GM23338 (cell line): ENCODE measurements at regions not wholly inside any gene's neighbourhood (a gene's known extent, or its start where the extent isn't known, plus 50 kb on each side); places are given as distances from the start of the nearest gene placed in this dataset.

Experiments
- ATAC-seq: fragments of 200-7000 bp; cut with Tn5 transposase; 3 replicates; pipeline ENCODE4 v1.9.1; 2020
- DNase-seq: peaks from one replicate; pipeline ENCODE4 v3.0.0-alpha.2; 2015; ENCODE audit warnings: low spot score
- H2AFZ ChIP-seq: fragments of 200-600 bp; sonication (generic); 2 replicates; pipeline ENCODE4 v1.8.0; 2016; ENCODE audit warnings: antibody characterized with exemption, mild to moderate bottlenecking, moderate library complexity
- H3F3A ChIP-seq: fragments of 200-600 bp; sonication (generic); replicated peaks from 2 replicates; pipeline ENCODE4 v1.8.0; 2017; ENCODE audit warnings: antibody characterized with exemption, mixed run types, low read depth
- H3K27ac ChIP-seq: fragments of 200-600 bp; sonication (generic); 2 replicates; pipeline ENCODE4 v1.6.1; 2016; ENCODE audit warnings: low read depth
- H3K27me3 ChIP-seq: fragments of 200-600 bp; sonication (generic); 2 replicates; pipeline ENCODE4 v1.8.0; 2016; ENCODE audit warnings: mild to moderate bottlenecking, mixed run types, moderate library complexity; ENCODE audit not compliant: insufficient read depth
- H3K36me3 ChIP-seq: fragments of 200-600 bp; sonication (generic); 2 replicates; pipeline ENCODE4 v1.8.0; 2016; ENCODE audit warnings: mild to moderate bottlenecking; ENCODE audit not compliant: insufficient read depth
- H3K4me1 ChIP-seq: fragments of 200-600 bp; sonication (generic); 2 replicates; pipeline ENCODE4 v1.8.0; 2016; ENCODE audit warnings: mild to moderate bottlenecking, moderate library complexity; ENCODE audit not compliant: insufficient read depth
- H3K4me2 ChIP-seq: fragments of 200-600 bp; sonication (generic); 2 replicates; pipeline ENCODE4 v1.7.1; 2017; ENCODE audit warnings: mixed run types
- H3K4me3 ChIP-seq: fragments of 200-600 bp; sonication (generic); 2 replicates; pipeline ENCODE4 v1.6.1; 2016; ENCODE audit warnings: mixed run types
- H3K79me2 ChIP-seq: fragments of 200-600 bp; sonication (generic); replicated peaks from 2 replicates; pipeline ENCODE4 v1.8.0; 2017; ENCODE audit warnings: mild to moderate bottlenecking; ENCODE audit not compliant: insufficient read depth
- H3K9me2 ChIP-seq: fragments of 200-600 bp; sonication (generic); 2 replicates; pipeline ENCODE4 v1.8.0; 2017; ENCODE audit not compliant: insufficient read depth
- H4K20me1 ChIP-seq: fragments of 200-600 bp; sonication (generic); replicated peaks from 2 replicates; pipeline ENCODE4 v1.8.0; 2017; ENCODE audit warnings: mild to moderate bottlenecking; ENCODE audit not compliant: insufficient read depth
- H3K27ac Mint-ChIP-seq: 2 replicates; pipeline ENCODE4 v1.8.0; 2020; ENCODE audit warnings: inconsistent platforms, mild to moderate bottlenecking, moderate library complexity, mixed read lengths
- H3K27me3 Mint-ChIP-seq: 3 replicates; pipeline ENCODE4 v1.8.0; 2022; ENCODE audit warnings: low read depth, mild to moderate bottlenecking, moderate library complexity, mixed read lengths, inconsistent platforms; ENCODE audit not compliant: insufficient read depth, poor library complexity
- H3K36me3 Mint-ChIP-seq: 3 replicates; pipeline ENCODE4 v1.8.0; 2021; ENCODE audit warnings: low read depth, mild to moderate bottlenecking, inconsistent platforms, moderate library complexity, mixed read lengths
- H3K4me1 Mint-ChIP-seq: 3 replicates; pipeline ENCODE4 v1.8.0; 2020; ENCODE audit warnings: mild to moderate bottlenecking, inconsistent platforms, mixed read lengths
- H3K4me3 Mint-ChIP-seq: 3 replicates; pipeline ENCODE4 v1.8.0; 2021; ENCODE audit warnings: moderate library complexity, mild to moderate bottlenecking, inconsistent platforms, mixed read lengths
- H3K9me3 Mint-ChIP-seq: 3 replicates; pipeline ENCODE4 v1.8.0; 2020; ENCODE audit warnings: moderate library complexity, mild to moderate bottlenecking, inconsistent platforms, mixed read lengths
- CREB1 ChIP-seq: fragments of 250-450 bp; sonication (Bioruptor Pico); IDR thresholded peaks from 2 replicates; pipeline ENCODE4 v1.5.0; 2020; ENCODE audit warnings: low read depth, mild to moderate bottlenecking, moderate library complexity
- CTCF ChIP-seq, 2 experiments: fragments of 200-600 bp in 1 of 2; sonication (generic) in 1 of 2; conservative IDR thresholded peaks; 2 replicates each; pipeline versions ENCODE4 v1.5.1 to v1.6.1; 2016 to 2017; ENCODE audit warnings: antibody characterized with exemption in 2 of 2, low read depth in 2 of 2, mild to moderate bottlenecking in 2 of 2, moderate library complexity in 1 of 2
- EZH2 ChIP-seq: fragments of 200-600 bp; sonication (generic); IDR thresholded peaks from one replicate; pipeline ENCODE4 v1.8.0; 2017; ENCODE audit warnings: antibody characterized with exemption, mild to moderate bottlenecking, low read depth; ENCODE audit not compliant: unreplicated experiment
- EZH2phosphoT487 ChIP-seq: fragments of 200-600 bp; sonication (generic); IDR thresholded peaks from one replicate; pipeline ENCODE4 v1.8.1; 2018; ENCODE audit warnings: antibody characterized with exemption; ENCODE audit not compliant: unreplicated experiment
- JUNB ChIP-seq: IDR thresholded peaks from one replicate; pipeline ENCODE4 v1.6.1; 2016; ENCODE audit warnings: antibody characterized with exemption; ENCODE audit not compliant: unreplicated experiment
- NANOG ChIP-seq: IDR thresholded peaks from 2 replicates; pipeline ENCODE4 v1.6.1; 2016; ENCODE audit warnings: antibody characterized with exemption, borderline replicate concordance
- POLR2AphosphoS5 ChIP-seq: IDR thresholded peaks from 2 replicates; pipeline ENCODE4 v1.6.1; 2016; ENCODE audit warnings: antibody characterized with exemption, low read depth
- REST ChIP-seq: IDR thresholded peaks from one replicate; pipeline ENCODE4 v1.6.1; 2018; ENCODE audit warnings: antibody characterized with exemption; ENCODE audit not compliant: unreplicated experiment
- STAT1 ChIP-seq: IDR thresholded peaks from one replicate; pipeline ENCODE4 v1.6.1; 2016; ENCODE audit warnings: antibody characterized with exemption; ENCODE audit not compliant: unreplicated experiment
- ZNF114 ChIP-seq: fragments of 250-450 bp; sonication (Bioruptor Pico); IDR thresholded peaks from 2 replicates; pipeline ENCODE4 v1.5.0; 2020; ENCODE audit warnings: mild to moderate bottlenecking, moderate library complexity
- ZNF331 ChIP-seq: fragments of 250-450 bp; sonication (Bioruptor Pico); IDR thresholded peaks from 2 replicates; pipeline ENCODE4 v1.5.0; 2020; ENCODE audit warnings: low read depth, mild to moderate bottlenecking, moderate library complexity
- ZNF462 ChIP-seq: fragments of 250-450 bp; sonication (Bioruptor Pico); IDR thresholded peaks from 2 replicates; pipeline ENCODE4 v1.5.0; 2020; ENCODE audit warnings: mild to moderate bottlenecking, moderate library complexity
- TF ChIP-seq, protein P1 (sequence below): IDR thresholded peaks from 2 replicates; pipeline ENCODE4 v1.6.1; 2016; ENCODE audit warnings: antibody characterized with exemption

GRCh38 chr7:108808549-108809266 is 239.0 kb downstream of the DNAJB9 start:
- no peaks in the 10 kb centered on the region for H3K27me3 Mint-ChIP-seq
- peaks cover 3% of the 10 kb centered on the region; the same call in 1 of the 2 replicates for H3K36me3 ChIP-seq
- H3K4me1 Mint-ChIP-seq: peaks cover 7% of the 10 kb centered on the region
- no peaks in the 10 kb centered on the region for H4K20me1 ChIP-seq
- DNase-seq: no peak
- no peak overlapping the region for H3K4me3 ChIP-seq
- peaks cover 11% of the 10 kb centered on the region for H3K9me3 Mint-ChIP-seq
- H3K27ac ChIP-seq: no peak overlapping the region
- no peaks in the 10 kb centered on the region for H3F3A ChIP-seq
- H3K79me2 ChIP-seq: no peaks in the 10 kb centered on the region
- ATAC-seq: no peak
- H2AFZ ChIP-seq: no peak overlapping the region
- H3K27ac Mint-ChIP-seq: no peak overlapping the region
- H3K4me2 ChIP-seq: no peak overlapping the region
- H3K9me2 ChIP-seq: peaks cover 17% of the 10 kb centered on the region
- H3K36me3 Mint-ChIP-seq: peaks cover 11% of the 10 kb centered on the region
- no peaks in the 10 kb centered on the region for H3K4me1 ChIP-seq
- no peak overlapping the region for H3K4me3 Mint-ChIP-seq
- TF ChIP-seq ZNF462 (CRISPR knock-in tag) (no peak), POLR2AphosphoS5 (no peak), ZNF331 (CRISPR knock-in tag) (no peak), JUNB (no peak), EZH2 (no peak), CREB1 (CRISPR knock-in tag) (no peak), CTCF (conservative IDR thresholded peaks at IDR 0.05; ENCODE audit: low read depth in 2 of 2) (no peak), STAT1 (no peak), EZH2phosphoT487 (no peak), NANOG (no peak), ZNF114 (no peak), REST (no peak)
- TF ChIP-seq, protein P1, sequence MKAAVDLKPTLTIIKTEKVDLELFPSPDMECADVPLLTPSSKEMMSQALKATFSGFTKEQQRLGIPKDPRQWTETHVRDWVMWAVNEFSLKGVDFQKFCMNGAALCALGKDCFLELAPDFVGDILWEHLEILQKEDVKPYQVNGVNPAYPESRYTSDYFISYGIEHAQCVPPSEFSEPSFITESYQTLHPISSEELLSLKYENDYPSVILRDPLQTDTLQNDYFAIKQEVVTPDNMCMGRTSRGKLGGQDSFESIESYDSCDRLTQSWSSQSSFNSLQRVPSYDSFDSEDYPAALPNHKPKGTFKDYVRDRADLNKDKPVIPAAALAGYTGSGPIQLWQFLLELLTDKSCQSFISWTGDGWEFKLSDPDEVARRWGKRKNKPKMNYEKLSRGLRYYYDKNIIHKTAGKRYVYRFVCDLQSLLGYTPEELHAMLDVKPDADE: no peak
- H3K27me3 ChIP-seq: no peaks in the 10 kb centered on the region
